ELF-1 (cell line): ENCODE measurements at regions not wholly inside any gene's neighbourhood (a gene's known extent, or its start where the extent isn't known, plus 50 kb on each side); places are given as distances from the start of the nearest gene placed in this dataset.

Experiments
- DNase-seq: peaks from one replicate; pipeline ENCODE4 v3.0.0-alpha.2; 2016; ENCODE audit warnings: low read depth, low spot score

DNA sequence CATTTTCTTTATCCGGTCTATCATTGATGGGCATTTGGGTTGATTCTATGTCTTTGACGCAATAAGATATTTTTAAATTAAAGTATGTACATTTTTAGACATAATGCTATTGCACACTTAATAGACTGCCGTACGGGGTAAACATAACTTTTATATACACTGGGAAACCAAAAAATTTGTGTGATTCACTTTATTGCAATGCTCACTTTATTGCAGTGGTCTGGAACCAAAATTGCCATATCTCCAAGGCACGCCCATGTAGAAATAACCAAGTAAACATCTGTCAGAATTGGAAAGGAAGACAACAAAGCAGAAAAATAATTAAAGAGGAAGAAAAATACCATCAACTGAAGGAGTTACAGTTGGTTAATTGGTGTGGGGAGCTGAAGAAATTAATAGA lies 205.8 kb upstream of the CTAGE1 start:
- DNase-seq: no peak

- DNase-seq: no peak
Observed at GRCh38 chr18:22624176-22624575, 206.5 kb upstream of the CTAGE1 start.

GRCh38 chr18:22625406-22625805 lies 207.7 kb upstream of the CTAGE1 start:
- DNase-seq: no peak

DNA sequence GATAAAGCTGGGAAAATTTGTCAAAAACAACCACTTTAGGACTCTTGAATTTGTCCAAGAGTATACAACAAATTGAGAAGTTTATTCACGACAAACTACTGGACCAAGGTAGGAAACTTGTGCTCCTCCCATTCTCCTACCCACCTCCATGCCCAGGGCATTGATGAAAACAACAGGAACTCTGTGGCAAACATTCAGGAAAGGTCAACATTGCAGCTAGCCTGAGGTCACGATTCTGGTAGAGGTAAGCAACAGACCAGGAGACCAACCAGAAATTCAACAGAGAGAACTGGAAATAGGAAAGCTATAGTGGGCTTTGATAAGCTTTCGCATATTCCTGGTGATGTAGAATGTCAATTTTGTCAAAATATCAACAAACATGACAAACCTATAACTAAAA lies 209.1 kb upstream of the CTAGE1 start:
- no peak for DNase-seq

DNA sequence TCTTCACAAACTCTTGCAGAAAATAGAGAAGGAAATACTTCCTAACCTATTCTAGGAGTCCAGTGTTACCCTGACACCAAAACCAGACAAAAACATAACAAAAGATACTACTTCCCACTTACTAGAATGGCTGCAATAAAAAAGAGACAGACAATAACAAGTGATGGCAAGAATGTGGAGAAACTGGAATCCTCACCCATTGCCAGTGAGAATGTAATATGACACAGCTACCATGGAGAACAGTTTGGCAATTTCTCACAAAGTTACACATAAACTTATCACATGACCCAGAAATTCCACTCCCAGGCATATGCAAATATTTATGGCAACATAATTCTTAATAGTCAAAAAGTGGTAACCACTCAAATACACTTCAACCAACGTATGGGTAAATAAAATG lies 209.8 kb upstream of the CTAGE1 start:
- DNase-seq: no peak

GRCh38 chr18:22628795-22629510 lies 211.2 kb upstream of the CTAGE1 start:
- no peak for DNase-seq

DNA sequence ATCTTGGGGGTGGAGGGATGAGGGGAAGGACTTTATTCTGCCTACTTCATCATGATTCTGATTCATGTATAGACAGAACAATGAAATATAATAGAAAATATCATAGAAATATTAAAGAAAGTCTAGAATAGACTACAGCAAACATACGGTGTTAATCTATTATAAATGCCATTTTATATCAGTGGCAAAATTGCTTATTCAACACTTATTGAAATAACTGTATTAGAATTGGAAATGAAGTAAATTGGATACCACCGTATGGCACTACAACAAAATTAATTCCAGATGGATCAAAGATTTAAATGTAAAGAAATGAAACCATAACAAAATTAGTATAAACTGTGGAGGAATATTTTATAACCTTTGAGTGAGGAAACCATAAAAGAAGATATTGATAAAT lies 213.3 kb upstream of the CTAGE1 start:
- DNase-seq: no peak

- no peak for DNase-seq
Observed at GRCh38 chr18:22632191-22632590, 214.5 kb upstream of the CTAGE1 start.

GRCh38 chr18:22634464-22634863 lies 216.7 kb upstream of the CTAGE1 start:
- no peak for DNase-seq

GRCh38 chr18:22637787-22638186 lies 220.1 kb upstream of the CTAGE1 start:
- no peak for DNase-seq

- no peak for DNase-seq
Observed at GRCh38 chr18:22639026-22639463, 221.3 kb upstream of the CTAGE1 start.

DNA sequence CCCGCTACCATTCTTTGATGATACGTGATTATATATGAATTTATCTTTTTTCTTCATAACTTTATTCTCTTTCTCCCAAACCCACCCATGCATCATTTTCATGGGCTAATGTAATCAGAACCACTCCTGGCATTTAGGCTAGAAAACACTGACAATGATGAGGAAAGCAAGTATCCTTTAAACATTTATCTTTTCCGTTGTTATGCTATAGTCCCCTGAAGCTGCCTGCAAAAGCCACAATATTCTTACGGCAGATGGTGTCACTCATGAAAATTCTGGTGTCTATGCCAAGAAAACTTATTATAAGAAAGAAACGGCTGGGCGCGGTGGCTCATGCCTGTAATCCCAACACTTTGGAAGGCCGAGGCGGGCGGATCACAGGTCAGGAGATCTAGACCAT lies 221.8 kb upstream of the CTAGE1 start:
- no peak for DNase-seq

DNA sequence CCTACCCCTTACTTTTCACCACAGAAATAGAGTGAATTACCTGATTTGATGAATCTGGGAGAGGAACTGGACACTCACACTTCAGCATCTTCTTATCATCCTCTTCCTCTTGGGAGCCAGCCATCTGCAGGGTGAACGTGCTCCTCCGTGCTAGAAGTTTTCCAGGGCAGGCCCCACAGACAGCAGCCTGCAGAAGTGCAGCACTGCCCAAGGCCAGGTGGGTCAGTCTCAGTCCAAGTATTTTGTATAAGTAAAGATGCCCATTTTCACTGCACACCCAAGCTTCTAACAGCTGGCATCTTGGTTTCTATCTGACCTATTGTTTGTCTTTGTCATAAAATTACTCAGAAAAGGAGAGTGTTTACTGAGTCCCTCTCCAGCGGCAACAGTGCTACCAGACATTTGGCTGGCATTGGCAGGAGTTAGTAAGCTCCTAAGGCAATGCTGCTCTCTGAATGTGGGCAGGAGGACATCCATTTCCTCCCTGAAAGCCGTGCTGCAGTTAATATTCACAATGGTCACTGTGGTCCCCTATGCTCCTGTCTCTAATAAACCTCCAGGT lies 222.6 kb upstream of the CTAGE1 start:
- DNase-seq: no peak

- DNase-seq: no peak
Observed at GRCh38 chr18:22641958-22642357, 224.2 kb upstream of the CTAGE1 start.

GRCh38 chr18:22643731-22644130 lies 226.0 kb upstream of the CTAGE1 start:
- DNase-seq: no peak

DNA sequence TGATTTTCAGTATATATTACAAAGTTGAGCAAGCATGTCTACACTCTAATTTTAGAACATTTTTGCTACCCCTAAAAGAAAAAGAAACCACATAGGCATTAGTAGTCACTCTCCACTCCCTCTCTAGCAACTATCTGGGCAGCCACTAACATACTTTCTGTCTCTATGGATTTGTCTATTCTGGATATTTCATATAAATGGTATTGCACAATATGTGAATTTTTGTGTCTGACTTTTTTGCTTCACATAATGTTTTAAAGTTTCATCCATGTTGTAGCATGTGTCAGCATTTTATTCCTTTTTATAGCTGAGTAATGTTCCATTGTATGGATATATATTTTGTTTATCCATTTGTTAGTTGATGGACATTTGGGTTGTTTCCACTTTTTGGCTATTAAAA lies 232.5 kb upstream of the CTAGE1 start:
- no peak for DNase-seq

GRCh38 chr18:22657619-22658018 lies 239.9 kb upstream of the CTAGE1 start:
- DNase-seq: no peak

GRCh38 chr18:22658318-22658717 lies 240.6 kb upstream of the CTAGE1 start:
- no peak for DNase-seq

DNA sequence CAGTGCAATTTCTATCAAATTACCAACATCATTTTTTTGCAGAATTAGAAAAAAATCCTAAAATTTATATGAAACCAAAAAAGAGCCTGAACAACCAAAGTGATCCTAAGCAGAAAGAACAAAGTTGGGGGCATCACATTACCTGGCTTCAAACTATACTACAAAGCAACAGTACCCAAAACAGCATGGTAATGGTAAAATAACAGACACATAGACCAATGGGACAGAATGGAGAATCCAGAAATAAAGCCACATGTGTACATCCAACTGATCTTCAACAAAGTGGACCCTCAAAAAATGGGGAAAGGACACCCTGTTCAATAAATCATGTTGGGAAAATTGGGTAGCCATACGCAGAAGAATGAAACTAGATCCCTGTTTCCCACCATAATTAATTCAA lies 245.7 kb upstream of the CTAGE1 start:
- no peak for DNase-seq

DNA sequence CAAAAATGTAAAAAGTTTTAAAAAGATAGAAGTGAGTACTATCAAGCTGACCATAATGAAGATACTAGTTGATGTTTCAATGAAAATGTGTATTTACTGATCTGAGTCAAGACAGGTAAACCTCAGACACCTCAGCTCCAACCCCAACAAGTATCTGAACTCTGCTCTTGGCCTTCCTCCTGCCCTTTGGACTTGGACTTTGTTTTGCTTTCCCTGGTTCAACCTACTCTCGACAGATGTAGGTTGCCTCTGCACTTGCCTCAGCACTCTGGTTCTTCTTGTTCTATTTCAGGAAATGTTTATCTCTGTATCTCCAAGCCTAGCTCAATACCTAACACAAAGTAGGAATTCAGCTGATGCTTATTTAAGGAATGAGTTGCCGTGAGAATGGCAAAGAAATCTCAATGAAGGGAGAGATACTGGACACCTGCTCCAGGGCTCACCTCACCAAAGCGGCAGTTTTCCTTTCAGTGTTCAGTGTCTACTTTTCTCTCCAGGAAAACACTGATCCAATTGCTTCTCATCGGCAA lies 248.8 kb upstream of the CTAGE1 start:
- DNase-seq: no peak

DNA sequence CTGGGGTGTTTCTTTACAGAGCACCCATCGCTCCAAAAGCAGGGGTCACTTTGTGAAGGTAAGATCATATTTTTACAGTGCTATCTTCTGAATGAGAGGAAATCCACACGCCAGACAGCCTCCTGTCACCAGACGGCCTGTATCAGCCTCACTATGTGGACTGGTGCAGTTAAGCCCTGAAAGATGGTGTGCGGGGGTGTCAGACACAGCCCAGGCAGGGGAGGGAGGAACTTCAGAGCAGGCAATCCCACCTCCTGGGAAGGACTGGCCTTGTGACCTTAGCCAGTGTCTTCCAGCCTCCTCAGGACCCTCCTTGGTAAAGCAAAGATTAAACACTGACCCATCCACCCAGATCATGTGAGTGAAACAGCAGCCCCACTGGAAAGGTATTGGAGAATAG lies 249.4 kb upstream of the CTAGE1 start:
- no peak for DNase-seq

- no peak for DNase-seq
Observed at GRCh38 chr18:22667616-22668422, 250.1 kb upstream of the CTAGE1 start.

DNA sequence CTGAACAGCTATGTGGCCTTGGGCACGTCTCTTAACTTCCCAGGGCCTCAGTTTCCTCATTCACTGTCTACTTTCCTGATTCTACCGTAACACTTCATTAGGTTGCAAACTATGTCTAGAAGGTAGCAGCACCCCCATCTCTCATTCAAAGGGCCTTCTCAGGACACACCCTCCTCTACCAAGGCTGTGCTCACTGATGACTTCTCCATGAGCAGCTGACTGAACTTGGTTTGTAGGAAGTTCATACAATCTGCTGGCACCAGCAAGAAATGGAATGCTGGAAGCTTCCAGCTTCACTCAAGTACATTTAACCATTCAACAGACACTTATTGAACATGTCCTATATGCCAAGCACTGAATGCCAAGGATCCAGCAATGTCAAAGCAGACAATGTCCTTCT lies 250.8 kb upstream of the CTAGE1 start:
- DNase-seq: no peak
